ENCODE measurements at regions not wholly inside any gene's neighbourhood (a gene's known extent, or its start where the extent isn't known, plus 50 kb on each side); places are given as distances from the start of the nearest gene placed in this dataset.

DNA sequence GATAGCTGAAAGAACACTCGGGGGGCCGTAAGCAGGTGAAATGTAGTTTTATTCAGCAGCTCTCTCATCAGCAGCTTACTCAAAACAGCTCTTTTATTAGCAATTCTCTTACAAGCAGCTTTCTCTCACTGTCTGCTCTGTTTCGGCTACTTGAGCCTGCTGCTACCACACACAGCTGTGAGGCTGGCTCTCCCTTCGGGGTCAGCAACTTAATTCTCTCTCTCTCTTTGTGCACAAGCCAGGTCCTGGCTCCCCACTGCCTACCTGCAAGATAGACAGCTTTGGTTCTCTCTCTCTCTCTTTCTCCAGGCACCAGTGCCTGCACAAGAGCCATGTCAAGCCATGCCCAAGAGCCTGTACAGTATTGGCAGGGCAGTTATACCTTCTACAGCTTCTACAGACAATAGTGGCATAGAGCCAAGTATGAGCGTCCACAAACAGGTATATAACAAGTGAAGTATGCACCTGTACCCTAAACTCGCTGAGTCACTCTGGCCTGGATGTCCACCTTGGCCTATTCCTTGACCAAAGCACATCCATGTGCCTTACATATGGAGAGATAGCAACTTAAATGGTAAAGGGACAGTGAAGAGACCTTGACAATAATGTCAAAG lies 110.8 kb downstream of the MTNR1B start:
- no peak for DNase-seq

DNA sequence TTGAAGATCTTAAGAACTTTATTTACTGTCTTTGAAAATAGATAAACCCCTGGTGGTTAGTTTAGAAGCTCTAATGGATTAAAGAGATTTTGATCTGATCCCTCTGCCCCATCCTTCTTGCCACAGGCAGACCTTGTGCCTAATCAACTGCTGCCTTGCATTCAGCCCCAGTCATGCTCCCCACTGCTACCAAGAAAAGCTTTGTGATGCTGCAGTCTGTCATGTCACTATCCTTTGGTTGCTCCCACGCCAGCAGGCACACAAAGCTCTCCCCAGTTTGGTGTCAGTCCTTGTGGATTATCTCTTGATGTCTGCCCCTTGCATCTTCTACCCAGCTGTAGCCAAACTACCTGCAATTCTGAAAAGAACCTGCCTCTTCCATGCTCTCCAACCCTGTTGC lies 112.2 kb downstream of the MTNR1B start:
- no peak for DNase-seq

DNA sequence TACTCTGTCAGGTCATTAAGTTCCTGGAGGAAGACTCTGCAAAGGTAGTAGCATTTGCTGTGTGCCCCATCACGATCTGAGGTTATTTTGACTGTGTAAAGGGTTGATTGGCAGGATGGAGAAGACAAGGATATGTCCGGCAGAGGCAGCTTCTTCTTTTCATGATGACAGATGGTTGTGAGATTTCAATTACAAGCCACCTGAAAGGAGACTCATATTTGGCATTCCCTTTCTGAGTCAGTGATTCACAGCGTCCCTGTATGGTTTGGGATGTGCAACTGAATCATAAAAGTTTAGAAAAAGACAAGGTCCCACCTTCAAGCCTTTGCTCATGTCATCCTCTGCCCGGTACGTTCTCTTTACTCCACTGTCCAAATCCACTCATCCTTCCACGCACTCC lies 113.4 kb downstream of the MTNR1B start:
- DNase-seq, result no peak

DNA sequence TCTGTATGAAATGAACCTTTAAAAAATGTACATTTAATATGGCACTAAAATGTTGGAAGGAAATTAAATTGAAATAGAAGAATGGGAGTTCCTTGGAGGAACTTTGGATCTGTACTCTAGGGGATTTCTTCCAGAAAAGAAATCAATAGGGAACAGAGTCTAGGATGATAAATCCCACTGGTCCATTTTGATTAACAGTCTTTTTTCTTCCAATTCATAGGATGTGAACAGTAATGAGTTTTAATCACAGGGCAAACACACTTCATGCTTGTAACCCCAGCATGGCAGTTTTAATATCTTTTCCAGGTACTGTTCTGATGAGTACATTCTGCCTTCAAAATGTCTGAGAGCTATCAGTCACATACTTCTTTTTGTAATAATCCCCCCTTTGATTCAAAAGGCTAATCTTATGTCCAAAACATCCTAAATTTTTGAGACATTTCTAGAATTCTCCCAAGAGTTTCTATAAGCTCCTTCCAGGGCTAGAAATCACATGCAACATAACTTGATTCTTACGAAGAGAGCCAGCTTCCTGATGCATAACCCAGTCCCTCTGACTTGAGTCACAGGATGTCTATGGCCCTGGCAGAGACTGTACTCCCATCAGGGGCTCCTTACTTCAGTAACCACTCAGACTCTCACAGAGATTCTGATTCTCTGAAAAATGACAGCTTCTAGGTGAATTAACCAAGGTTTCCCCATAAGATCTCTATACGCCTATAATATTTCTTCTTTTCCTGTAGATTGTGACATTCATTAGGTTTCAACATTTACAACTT lies 112.9 kb downstream of the SLC36A4 start:
- DNase-seq, result no peak

DNA sequence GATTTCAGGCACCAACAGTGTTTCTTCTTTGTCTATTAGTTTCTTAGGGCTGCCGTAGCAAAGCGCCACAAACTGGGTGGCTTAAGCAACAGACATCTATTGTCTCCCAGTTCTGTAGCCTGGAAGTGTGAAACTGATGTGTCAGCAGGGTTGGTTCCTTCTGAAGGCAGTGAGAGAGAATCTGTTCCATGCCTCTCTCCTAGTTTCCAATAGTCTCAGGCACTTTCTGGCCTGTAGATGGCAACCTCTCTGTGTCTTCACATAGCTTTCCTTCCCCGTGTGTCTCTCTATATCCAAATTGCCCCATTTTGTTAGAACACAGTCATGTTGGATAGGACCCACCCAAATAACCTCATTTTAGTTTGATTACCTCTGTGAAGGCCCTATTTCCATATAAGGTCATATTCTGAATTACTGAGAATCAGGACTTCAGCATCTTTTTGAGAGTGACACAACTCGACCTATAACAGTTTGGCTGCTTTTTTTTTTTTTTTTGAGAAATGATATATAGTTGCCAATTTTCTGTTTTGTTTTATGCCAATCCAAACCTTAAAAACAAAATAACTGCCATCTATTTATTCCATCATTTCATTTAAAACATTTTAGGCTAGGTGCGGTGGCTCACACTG lies 108.2 kb downstream of the SLC36A4 start:
- no peak for DNase-seq
